ENCODE measurements at regions not wholly inside any gene's neighbourhood (a gene's known extent, or its start where the extent isn't known, plus 50 kb on each side); places are given as distances from the start of the nearest gene placed in this dataset.

GRCh38 chr5:53423724-53424123, 56.7 kb upstream of the FST start:
- H3K27ac ChIP-seq (ENCODE audit: low read depth in 1 of 2, low read length in 2 of 2): no peak overlapping the region
- no peak overlapping the region for H3K27ac Mint-ChIP-seq
- no peaks in the 10 kb centered on the region for H3K9me3 Mint-ChIP-seq
- no CpG with 5 or more reads among the region's 1 CpG for WGBS (ENCODE audit: insufficient coverage)
- no peaks in the 10 kb centered on the region for H3K36me3 ChIP-seq (replicated peaks in 1 of 2; ENCODE audit: control insufficient read depth in 1 of 2, insufficient read depth in 2 of 2, low read length in 2 of 2)
- H3K4me3 Mint-ChIP-seq: no peak overlapping the region
- no peak for DNase-seq
- no peaks in the 10 kb centered on the region for H3K4me1 ChIP-seq (ENCODE audit: control insufficient read depth in 1 of 2, insufficient read depth in 2 of 2, low read length in 2 of 2)
- H3K4me3 ChIP-seq (replicated peaks in 1 of 3; ENCODE audit: low read depth in 2 of 3, low read length in 3 of 3): no peak overlapping the region
- no peak overlapping the region for H2AFZ ChIP-seq (ENCODE audit: insufficient read depth, low read depth, low read length, poor library complexity, severe bottlenecking)
- no peak for TF ChIP-seq CTCF (IDR thresholded peaks at IDR 0.05)
- H3K9ac ChIP-seq (ENCODE audit: insufficient read depth, low read length, poor library complexity, severe bottlenecking): no peak overlapping the region
- H3K27me3 ChIP-seq (ENCODE audit: control insufficient read depth in 2 of 2, insufficient read depth in 2 of 2, low read length in 2 of 2): no peaks in the 10 kb centered on the region
- H3K27me3 Mint-ChIP-seq (ENCODE audit: low read depth in 3 of 3): peaks cover 0 to 4% (median 2%) of the 10 kb centered on the region in 3 donors
- H3K4me1 Mint-ChIP-seq: peaks cover 4% of the 10 kb centered on the region
- no peaks in the 10 kb centered on the region for H3K79me2 ChIP-seq (ENCODE audit: insufficient read depth, low read length)
- no peaks in the 10 kb centered on the region for H3K9me3 ChIP-seq (replicated peaks in 1 of 2; ENCODE audit: control insufficient read depth in 1 of 2, insufficient read depth in 1 of 2, low read length in 2 of 2)
- no peak overlapping the region for H3K4me2 ChIP-seq (replicated peaks; ENCODE audit: extremely low read depth, low read length, poor library complexity, severe bottlenecking)
- no peaks in the 10 kb centered on the region for H3K36me3 Mint-ChIP-seq
- no peaks in the 10 kb centered on the region for H4K20me1 ChIP-seq (ENCODE audit: insufficient read depth, low read length)
- intact Hi-C loops (cut with micrococcal nuclease): no loop called here

GRCh38 chr5:53424686-53425615, 55.5 kb upstream of the FST start:
- H3K4me1 Mint-ChIP-seq: peaks cover 4% of the 10 kb centered on the region
- no peak overlapping the region for H3K27ac ChIP-seq (ENCODE audit: low read depth in 1 of 2, low read length in 2 of 2)
- H3K9me3 Mint-ChIP-seq: no peaks in the 10 kb centered on the region
- intact Hi-C loops (cut with micrococcal nuclease): no loop called here
- H3K36me3 ChIP-seq (replicated peaks in 1 of 2; ENCODE audit: control insufficient read depth in 1 of 2, insufficient read depth in 2 of 2, low read length in 2 of 2): no peaks in the 10 kb centered on the region
- 98% methylated on average over 5 of the region's 9 CpGs for WGBS (ENCODE audit: insufficient coverage)
- H3K4me1 ChIP-seq (ENCODE audit: control insufficient read depth in 1 of 2, insufficient read depth in 2 of 2, low read length in 2 of 2): no peaks in the 10 kb centered on the region
- TF ChIP-seq CTCF (IDR thresholded peaks at IDR 0.05): no peak
- no peak overlapping the region for H2AFZ ChIP-seq (ENCODE audit: insufficient read depth, low read depth, low read length, poor library complexity, severe bottlenecking)
- no peaks in the 10 kb centered on the region for H3K27me3 ChIP-seq (ENCODE audit: control insufficient read depth in 2 of 2, insufficient read depth in 2 of 2, low read length in 2 of 2)
- no peaks in the 10 kb centered on the region for H4K20me1 ChIP-seq (ENCODE audit: insufficient read depth, low read length)
- H3K79me2 ChIP-seq (ENCODE audit: insufficient read depth, low read length): no peaks in the 10 kb centered on the region
- H3K4me3 ChIP-seq (replicated peaks in 1 of 3; ENCODE audit: low read depth in 2 of 3, low read length in 3 of 3): no peak overlapping the region
- no peak overlapping the region for H3K27ac Mint-ChIP-seq
- peaks cover 0 to 4% (median 3%) of the 10 kb centered on the region in 3 donors for H3K27me3 Mint-ChIP-seq (ENCODE audit: low read depth in 3 of 3)
- no peak for DNase-seq
- H3K9ac ChIP-seq (ENCODE audit: insufficient read depth, low read length, poor library complexity, severe bottlenecking): no peak overlapping the region
- no peaks in the 10 kb centered on the region for H3K36me3 Mint-ChIP-seq
- no peaks in the 10 kb centered on the region for H3K9me3 ChIP-seq (replicated peaks in 1 of 2; ENCODE audit: control insufficient read depth in 1 of 2, insufficient read depth in 1 of 2, low read length in 2 of 2)
- no peak overlapping the region for H3K4me3 Mint-ChIP-seq
- H3K4me2 ChIP-seq (replicated peaks; ENCODE audit: extremely low read depth, low read length, poor library complexity, severe bottlenecking): no peak overlapping the region

Data from CD14-positive monocyte (primary cell).